Right forelimb (tissue), 1 donor: ENCODE measurements at regions not wholly inside any gene's neighbourhood (a gene's known extent, or its start where the extent isn't known, plus 50 kb on each side); places are given as distances from the start of the nearest gene placed in this dataset.

Experiments
- DNase-seq: peaks from one replicate; pipeline ENCODE4 v3.0.0-alpha.2; 2018

DNA sequence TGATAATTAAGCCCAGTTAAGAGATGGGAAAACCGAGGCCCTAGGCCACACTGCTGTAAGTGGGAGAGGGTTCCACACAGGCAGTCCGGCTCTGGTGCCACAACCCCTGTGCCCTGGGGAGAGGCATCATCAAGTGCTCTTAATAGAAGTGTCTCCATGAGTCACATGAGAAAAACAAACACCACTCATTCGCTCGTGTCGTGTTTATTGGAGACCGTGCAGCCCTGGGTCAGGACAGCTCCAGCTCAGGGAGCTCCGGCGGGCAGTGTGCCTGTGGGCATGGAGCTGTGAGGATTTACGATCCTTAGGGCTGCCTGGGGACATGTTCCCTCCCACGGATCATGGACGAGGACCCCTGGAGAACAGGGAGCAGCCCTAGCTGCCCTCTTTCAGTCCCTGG, 658.5 kb downstream of the AJAP1 start:
- no peak for DNase-seq

DNA sequence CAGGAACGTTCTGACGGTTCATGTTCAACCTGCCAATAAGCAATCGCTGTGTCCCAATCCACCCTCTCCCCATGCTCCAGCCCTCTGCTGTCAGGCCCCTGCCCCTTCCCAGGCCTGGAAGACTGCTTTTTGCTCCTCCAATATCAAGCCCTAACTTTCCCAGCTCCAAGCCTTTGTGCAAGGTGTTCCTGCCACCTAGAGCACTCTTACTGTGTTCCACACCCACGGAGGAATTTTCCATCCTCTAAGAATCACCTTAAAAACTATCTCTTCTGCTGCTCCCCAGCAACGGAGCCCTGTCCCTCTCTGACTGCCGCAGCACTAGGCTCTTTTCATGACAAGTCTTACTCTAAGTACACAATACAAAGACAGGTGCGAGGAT, 657.9 kb downstream of the AJAP1 start:
- no peak for DNase-seq

DNA sequence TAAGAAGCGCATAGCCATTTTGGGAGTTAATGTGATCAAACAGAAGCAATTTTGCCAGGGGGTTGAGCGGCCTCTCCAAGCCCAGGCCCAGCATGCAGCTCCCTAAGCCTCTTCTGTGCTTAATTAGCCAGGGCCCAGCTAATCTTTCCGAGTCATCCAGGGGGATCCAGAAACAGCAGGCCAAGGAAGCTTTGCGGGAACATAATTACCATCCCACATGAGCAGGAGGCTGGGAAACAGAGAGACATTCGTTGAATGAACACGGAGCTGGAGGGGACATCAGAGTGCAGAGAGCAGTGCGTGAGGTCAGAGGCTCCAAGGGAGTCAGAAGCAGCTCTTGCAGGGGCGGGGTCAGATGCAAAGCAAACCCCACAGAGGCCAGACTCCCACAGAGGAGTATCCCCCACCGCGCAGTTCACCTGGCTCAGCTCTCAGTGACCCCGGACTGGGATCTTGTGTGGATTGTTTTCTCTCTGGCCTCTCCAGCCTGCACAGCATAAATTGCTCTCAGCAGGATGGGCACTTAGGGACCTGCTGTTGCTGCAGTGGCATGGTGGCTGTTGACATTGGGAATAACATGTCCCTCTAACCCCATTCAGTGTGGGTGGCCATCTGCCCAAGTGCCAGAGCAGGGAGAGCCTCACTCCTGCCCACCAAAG, 657.4 kb downstream of the AJAP1 start:
- no peak for DNase-seq

DNA sequence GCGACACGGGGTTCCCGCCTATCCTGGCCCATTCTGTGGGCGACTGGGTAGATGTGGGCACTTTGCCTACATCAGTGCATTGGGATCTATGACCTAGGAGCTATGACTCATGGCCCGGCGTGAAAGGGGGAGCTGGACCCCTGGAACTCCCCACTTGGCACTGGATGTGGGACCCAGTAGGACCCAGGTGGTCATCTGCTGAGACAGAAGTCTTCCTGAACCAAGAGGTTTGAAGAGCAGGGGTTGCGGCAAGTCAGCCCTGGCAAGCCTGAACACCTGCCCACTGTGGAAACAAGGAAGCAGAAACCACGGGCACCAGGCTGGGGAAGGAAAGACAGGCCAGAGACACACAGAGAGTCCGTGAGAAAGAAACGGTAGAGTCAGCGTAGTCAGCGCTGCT, 656.7 kb downstream of the AJAP1 start:
- DNase-seq: no peak

DNA sequence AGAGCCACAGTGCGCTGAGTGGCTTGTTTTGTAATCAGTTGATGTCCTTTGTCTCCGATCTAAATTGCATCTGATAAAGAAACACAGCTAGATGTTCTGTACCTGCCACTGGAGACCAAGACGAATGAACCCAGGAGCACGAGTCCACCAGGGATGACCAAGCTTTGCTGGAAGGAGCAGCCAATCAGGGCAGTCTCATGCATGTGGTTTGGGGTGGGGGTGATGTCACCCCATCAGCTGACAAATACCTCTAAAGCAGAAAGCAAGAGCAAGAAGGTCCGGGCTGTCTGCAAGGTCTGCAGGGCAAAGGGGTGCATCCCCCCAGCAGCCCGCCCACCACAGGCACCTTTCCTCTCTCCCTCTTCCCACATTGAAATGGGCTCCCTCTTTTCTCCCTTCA, 653.8 kb downstream of the AJAP1 start:
- no peak for DNase-seq

DNA sequence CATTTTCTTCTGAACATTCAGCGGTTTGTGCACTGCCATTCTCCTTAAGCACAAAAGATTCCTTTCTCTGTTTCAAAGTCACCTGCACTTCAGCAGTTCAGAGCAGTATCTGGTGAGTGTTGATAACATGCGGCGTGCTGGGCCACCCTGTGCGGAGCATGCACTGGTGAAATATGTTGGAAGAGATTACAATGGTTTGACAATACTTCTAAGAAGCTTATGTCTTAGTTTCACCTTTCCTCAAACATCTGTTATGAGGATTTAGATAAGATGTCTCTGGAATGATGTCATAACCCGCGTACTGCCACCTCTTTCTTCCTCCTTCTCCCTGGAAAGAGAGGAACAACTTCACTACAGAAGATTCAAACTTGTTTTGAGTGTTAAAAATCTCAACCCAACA, 650.3 kb downstream of the AJAP1 start:
- DNase-seq: no peak

DNA sequence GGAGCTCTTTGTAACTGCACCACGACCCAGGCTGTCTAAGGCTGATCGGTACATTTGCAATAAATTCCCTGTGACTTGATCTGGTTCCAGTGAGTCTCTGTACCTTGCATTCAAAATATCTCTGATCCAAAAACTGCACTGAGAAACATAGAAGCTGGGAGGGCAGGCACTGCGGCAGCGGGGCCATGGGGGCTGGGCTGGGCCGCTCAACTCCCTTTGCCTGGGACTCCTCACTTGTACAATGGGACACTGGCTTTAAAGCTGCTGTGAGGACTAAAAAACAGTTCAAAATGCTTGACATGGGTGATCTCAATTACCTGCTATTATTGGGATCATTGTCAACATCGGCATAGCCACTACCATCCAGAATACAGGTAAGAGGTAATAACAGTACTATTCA, 644.0 kb downstream of the AJAP1 start:
- no peak for DNase-seq

DNA sequence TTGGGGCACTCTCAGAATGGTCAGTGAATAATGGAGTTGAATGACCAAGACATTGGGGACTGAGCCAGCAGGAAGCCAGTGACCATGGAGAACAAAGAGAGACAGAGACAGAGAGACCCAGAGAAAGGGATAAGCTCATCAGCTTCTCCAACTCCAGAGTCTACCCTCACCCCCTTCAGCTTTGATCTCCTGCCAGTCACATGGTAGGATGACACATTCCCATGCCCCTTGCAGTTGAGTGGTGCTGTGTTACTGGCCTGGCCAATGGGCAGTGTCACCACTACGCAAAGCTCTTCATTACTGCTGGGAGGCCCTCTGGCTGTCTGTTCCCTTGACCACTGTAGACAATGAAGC, 643.5 kb downstream of the AJAP1 start:
- no peak for DNase-seq

DNA sequence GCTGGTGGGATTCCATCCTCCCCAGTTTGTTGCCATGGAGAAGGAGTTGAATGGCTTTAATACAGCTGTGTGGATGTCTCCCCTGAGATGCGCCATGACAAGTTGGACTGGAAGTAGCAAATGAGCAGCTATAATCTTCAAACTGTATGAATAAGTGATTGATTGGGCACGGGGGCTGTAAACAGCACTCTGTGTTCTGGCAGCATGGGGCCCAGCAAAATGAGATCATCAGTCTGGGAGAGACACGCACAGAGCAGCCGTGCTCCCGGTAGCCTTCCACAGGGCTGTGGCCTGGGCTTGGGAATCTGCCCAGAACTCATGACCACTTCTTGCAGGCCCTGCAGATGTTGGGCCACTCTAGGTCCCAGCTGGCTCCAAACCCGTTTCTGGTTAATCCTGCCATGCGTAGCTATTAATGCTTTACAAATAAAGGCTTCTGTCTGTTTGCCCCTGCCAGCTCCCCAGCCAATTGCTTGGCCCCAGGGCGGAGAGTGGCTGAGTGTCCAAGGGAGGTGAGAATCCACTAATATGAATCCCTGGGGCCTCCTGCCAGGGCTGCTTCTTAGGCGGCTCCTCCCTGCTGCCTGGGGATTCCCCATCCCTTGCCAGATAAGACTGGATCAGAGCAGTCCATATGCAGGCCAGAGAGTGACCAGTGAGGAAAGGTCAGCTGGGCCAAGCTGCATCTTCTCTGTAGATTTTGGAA, 642.9 kb downstream of the AJAP1 start:
- DNase-seq: no peak

DNA sequence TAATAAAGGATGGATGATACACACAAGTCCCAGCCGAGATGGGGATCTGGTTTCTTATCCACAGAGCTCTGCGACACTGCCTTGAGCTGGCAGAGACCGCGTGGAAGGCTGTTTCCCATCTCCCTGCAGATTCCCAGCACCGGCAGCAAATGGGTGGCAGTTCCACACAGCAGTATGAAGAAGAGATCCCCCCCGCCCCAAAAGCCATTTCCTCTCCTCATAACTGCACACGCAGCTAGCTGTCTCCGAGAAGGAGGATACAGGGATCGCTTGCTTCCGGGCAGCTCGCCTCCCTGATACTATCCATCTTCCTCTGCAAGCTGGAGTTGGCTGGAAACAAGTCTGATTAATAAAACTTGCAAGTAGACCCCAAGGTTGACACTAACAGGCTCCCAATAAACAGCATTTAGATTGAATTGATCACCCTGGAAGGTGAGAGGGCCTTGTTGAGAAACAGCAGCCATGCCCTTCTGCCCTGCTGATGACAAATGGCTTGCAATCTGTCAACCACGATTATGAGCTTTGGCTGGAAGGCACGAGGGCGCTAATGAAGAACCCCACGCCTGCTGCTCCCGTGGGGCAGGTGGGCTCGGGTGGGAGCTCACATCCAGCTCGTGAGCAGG, 642.3 kb downstream of the AJAP1 start:
- no peak for DNase-seq

DNA sequence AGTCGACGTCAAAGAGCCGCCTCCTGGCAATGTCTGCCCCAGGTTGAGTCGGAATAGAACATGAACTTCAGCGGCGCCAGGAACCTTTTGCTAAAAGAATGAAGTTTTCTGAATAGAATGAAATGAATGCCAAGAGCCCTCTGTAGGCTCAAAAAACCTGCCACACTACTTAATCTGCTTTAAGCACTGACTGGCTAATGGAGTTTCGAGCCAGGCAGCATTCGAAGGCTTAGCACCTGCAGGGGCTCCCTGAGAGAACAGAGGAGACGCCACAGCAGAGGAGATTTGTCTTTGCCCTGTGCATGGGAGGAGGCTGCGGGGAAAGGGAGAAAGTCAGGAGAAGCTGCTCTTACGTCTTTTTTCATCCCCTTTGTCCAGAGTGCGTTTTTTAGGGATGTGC, 641.7 kb downstream of the AJAP1 start:
- no peak for DNase-seq

DNA sequence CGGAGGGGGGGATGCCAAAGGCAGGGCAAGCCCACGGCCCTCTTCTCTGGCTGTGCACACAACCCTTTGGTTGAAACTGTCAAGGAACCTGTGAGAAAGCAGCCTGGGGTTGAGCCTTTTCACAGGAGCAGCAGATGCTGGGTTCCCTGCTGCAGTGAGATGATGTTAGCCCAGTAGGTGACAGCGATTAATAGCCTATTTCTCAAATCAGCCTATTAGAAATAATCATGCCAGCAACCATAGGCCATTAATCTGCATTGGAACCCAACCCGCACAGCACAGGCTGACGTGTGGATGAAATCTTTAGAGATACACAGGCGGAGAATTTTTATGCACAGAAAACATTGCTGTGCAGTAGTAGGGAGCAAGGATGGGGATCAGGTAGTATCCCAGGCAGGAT, 637.5 kb downstream of the AJAP1 start:
- DNase-seq: no peak

DNA sequence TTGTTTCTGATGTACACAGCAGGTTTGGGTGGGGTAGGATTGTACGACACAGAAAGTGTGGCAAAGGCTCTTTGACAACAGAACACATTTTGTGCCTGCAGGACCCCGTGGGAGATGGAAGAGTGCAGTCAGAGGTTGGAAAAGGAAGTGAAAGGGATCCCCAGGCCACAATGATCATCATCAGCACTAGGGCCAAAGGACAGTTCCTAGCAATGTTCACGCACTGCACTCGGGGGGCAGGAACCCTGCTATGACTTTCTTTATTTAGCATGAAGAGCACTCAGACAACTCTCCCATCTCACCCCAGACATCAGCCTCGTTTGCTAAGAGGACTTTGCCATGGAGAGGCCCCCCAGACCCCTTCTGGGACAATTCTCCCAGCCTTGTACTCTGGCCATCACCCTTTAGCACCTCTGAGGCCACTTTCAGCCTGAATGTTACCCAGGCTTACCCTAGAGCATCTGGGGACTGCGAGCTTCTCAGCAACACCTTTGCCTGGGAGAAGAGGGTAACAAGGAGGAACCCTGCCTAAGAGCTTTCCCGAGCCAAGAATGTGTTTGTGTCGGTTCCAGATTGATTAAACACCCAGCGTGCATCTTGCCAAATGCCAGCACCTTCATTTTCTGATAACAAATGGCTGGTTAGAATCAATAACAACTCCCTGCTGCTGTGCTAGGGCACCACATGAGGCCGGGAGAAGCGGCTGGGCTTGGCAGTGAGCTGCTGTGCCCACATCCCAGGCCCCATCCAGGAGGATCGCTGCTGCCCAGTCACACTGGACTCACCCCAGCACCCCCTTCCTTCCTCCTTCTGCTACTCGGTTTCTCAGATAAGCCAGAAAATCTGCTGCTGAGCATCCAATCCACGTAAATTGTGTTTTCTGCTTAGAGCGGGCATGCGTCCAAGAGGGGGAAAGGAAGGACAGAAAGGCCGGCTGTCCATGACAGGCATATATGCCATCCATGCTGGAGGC, 633.1 kb downstream of the AJAP1 start:
- DNase-seq: no peak

DNA sequence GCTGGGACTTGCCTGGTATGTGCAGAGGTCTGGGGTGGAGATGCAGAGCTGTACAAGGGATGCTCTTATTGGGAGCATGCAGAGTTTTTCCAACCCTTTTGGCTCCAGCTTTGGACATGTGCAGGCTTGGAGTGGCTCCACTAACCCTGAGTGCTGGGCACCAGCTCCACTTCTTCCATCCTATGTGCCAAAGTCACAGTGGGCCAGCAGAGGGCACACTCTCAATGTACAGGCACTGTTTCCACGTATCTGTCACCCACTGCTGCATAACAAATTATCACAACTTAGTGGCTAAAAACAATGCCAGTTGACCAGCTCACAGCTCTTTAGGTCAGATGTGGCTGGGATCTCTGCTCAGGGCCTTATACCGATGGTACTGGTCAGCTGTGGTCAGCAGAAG, 631.8 kb downstream of the AJAP1 start:
- no peak for DNase-seq

DNA sequence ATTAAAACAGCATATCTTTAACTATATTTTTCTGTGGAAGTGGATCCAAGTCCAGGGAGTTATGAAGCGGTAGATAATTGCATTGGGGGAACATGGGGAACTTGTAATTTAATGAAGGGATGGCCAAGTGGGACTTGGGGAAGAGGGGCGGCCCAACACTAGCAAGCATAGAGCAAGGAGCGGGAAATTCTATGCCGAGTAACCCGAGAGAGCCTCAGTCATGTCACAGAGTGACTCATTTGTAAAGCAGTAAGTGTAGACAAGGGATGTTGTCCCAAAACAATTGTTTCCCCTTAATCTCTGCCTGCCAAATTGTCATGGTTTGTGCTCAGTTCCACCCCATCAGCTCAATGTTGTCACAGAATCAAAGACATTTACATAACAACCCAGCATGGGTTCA, 620.1 kb downstream of the AJAP1 start:
- no peak for DNase-seq

DNA sequence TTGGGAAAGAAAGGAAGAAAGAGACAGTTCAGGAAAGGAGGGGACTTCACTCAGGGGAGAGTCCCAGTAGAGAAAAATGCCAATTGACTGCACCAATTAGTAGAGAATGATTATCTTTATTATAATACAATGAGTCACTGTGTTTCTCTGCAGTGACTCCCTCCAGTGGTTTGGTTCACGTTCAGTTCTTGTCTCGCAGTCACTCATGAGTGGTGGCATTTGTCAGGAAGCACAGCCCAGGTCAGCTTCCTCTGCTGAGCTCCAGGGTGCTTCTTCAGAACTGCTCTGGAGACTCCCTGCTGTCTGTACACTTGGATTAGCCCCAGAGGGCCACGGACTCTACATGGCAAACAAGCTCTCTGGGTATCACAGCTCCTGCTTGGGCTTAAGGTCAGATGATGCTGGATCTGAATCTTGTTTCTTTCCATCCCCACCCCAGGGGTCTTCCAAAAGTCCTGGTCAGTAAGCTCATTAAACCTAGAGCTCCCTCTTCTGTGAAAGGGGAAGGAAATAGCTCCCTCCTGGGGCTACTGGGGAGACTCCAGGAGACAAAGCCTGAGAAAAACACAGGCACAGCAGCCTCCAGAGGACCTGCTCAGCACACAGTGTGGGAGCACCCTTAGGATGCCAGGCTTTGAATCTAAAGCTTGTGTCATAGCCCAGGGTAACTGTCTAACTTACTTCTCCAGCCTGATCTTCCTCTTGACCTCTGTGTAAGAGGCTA, 619.0 kb downstream of the AJAP1 start:
- no peak for DNase-seq

DNA sequence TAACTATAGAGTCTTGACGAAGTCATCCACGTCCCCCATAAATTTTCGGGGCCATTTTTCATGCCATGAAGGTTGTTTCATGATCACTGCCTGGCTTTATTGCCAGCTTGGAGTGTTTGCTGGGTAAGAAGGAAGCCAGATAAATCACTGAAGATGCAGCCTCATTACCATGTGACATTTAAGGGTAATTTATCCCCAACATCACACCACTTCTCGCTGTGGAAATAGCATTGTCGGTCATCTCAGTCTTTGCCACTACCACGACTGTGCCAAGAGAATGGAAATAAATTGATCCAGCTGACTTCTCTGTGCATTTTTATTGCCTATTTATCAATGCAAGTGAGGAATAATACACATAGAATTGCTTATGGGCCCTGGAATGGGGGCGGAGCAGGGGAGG, 617.9 kb downstream of the AJAP1 start:
- DNase-seq: no peak

DNA sequence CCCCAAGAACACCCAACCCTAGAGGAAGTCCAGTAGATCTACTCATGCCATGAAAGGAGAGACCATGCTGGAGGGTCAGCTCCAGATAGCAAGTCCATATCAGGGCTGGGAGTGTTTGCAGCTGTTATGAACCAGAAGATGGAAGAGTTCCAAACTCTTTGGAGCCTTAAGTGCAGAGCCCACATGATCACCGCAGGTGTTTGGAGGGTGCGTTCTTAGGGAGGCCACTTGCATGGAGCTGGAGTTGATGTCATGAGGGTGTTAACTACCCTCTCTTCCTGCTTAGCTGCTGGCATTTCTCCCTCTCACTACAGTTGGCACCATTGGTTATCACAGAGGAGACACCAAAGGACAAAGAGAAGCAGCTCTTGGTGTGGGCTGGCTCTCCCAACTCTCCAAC, 616.9 kb downstream of the AJAP1 start:
- DNase-seq: no peak

DNA sequence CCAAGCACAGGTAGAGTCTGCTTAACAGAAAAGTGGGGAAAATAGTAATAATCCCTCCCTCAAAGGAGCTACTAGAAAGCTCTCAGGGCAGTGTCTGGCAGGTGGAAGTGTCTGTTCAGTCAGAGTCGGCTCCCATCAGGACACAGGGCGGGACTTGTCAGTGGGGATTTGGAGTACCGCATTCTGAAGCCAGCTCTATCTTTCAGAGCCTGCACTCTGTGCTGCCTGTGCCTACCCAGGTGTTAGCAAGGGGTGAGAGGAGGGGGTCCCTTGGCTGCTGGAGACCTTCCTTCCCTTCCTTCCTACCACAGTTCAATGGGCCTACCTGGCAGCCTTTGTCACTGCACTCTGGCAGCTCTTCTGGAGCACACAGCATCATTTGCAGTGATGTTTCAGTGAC, 615.5 kb downstream of the AJAP1 start:
- no peak for DNase-seq

DNA sequence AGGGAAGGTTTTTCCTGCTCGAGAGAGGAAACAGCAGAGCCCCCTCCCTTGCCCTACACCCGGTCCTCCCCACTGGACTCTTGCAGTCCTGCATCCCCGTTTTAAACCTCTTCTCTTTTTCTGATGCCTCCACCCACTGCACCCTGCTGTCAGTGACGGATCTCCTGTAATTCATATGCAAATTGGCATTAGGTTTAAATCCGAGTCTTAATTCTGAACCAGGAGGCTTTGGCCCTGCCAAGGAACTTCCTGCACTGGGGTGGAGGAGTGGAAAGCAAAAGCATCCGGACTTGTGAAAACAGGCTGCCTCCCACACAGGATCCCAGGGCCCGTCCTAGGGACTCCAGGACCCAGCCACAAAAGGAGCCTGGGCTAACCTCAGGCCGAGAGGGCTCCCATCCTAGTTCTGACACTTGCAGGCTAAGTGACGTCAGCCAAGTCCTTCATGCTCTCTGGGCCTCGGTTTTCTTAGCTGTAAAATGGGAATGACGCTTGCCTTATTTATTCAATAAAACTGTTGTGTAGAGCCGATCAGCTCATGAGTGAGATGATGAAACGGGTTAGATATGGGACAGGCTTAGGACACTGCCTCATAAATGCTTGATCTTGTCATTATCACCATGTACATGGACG, 613.3 kb downstream of the AJAP1 start:
- DNase-seq: no peak

DNA sequence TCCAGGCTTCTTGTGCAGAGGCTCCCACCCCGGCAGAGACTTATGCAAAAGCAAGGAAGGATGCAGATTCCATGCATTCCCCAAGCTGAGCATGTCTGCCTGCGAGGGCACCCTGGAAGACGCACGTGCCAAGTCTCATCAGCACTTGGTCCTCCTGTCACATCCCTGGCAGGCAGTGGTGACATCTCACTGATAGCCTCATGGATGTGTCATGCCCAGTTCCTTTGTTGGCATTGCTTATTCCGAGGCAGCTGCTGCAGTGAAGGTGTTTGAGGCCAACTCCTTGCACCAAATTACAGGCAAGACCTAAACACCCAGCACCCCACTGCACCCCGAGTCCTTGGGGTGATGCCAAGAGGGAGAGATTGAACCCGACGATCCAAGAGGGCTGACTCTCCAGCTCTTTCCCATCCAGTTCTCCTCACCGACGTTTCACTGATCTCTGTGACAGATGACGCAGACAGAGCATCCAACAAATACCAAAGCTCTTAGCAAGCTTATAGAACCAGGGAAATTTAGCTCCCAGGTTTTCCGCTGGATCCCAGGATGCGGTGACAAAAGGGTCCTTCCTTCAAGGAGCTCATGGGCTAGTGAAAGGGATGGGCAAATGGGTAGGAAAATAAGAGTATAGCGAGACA, 611.1 kb downstream of the AJAP1 start:
- no peak for DNase-seq

DNA sequence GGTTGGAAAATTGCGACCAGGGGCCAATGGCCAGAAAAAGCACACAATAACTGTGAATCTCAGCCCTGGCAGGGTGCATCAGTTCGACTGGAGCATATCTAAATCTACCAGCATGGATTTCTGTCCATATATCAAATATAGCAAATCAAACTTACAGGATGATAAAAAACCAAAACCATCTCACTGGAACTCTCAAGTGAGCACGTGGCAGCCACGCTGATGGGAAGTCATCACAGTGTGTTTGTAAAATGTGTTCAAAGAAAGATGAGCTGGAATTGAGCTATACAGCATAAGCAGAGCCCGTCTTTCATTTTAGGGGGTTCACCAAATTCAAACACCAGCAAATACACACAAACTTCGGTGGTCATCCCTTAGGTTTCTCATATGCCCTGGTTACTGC, 610.1 kb downstream of the AJAP1 start:
- no peak for DNase-seq
